MG63 (cell line): ENCODE measurements at regions not wholly inside any gene's neighbourhood (a gene's known extent, or its start where the extent isn't known, plus 50 kb on each side); places are given as distances from the start of the nearest gene placed in this dataset.

ENCODE experiments used
- DNase-seq: peaks from one replicate; pipeline ENCODE4 v3.0.0-alpha.2; 2020
- H3K27me3 ChIP-seq: fragments of 250-450 bp; sonication (Bioruptor Pico); 2 replicates; pipeline ENCODE4 v1.5.1; 2020; ENCODE audit warnings: mild to moderate bottlenecking, moderate library complexity
- H3K36me3 ChIP-seq: fragments of 250-450 bp; sonication (Bioruptor Pico); 2 replicates; pipeline ENCODE4 v1.5.1; 2020; ENCODE audit warnings: mild to moderate bottlenecking, moderate library complexity
- H3K4me3 ChIP-seq: fragments of 250-450 bp; sonication (Bioruptor Pico); 2 replicates; pipeline ENCODE4 v1.5.1; 2020; ENCODE audit warnings: mild to moderate bottlenecking, moderate library complexity
- H3K9me3 ChIP-seq: fragments of 250-450 bp; sonication (Bioruptor Pico); 2 replicates; pipeline ENCODE4 v1.5.1; 2020; ENCODE audit warnings: mild to moderate bottlenecking, moderate library complexity

DNA sequence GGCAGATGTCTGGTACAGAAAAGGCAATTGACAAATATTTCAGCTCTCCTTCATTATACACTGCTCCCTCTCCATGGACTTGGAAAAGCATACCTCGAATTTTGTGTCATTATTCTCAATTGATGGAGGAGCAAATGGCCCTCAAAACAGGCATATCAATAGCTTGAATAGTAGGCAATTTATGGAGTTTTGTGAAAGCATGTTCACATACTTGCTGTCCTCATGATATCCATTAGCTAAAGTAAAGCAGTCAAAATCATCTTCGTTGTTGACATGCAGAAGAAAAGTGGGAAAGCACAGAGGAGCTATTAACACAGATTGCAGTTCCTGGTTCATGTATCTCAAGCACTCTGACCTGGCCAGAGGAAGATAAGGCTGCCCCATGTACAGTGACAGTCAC is 472.8 kb downstream of the CCSER2 start:
- H3K27me3 ChIP-seq = no peaks in the 10 kb centered on the region
- no peaks in the 10 kb centered on the region for H3K9me3 ChIP-seq
- no peaks in the 10 kb centered on the region for H3K36me3 ChIP-seq
- no peak overlapping the region for H3K4me3 ChIP-seq
- DNase-seq = no peak

DNA sequence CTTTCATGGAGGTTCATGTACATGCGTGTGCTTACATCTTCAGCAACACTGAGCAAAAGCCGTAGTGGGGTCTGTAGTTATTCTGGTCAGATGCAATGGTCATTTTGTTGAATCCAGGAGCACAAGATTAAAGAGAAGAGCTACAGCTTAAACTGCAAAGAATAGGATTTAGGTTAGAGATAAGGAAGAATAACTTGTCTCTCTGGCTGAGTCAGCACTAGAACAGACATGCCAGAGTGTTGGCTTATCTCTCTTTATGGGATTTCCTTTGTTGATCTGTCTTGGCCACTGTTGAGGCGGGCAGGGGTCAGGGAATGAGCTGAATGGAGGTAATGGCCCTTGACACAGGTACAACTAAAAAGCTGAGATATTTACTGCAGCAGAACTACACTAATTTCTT is 473.5 kb downstream of the CCSER2 start:
- H3K4me3 ChIP-seq = no peak overlapping the region
- no peaks in the 10 kb centered on the region for H3K27me3 ChIP-seq
- no peaks in the 10 kb centered on the region for H3K9me3 ChIP-seq
- no peak for DNase-seq
- H3K36me3 ChIP-seq = no peaks in the 10 kb centered on the region

DNA sequence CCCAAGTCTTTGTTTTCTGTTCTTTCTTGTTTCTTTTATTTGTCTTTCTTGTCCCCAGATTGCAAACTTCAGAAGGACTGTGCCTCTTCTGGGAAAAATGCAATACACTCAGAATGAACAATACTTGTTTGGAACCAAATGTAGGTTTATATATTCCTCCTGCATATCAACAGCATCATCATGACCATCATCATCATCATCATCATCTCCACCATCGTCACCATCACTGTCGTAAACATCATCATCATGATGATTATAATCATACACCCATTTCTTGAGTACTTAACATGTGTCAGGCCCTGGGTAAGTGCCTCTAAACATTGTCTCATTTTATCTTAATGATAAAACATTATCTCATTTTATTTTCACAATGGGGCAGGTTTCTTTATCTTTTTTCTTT is 476.8 kb downstream of the CCSER2 start:
- H3K9me3 ChIP-seq = no peaks in the 10 kb centered on the region
- H3K27me3 ChIP-seq = no peaks in the 10 kb centered on the region
- H3K36me3 ChIP-seq = no peaks in the 10 kb centered on the region
- no peak for DNase-seq
- no peak overlapping the region for H3K4me3 ChIP-seq

DNA sequence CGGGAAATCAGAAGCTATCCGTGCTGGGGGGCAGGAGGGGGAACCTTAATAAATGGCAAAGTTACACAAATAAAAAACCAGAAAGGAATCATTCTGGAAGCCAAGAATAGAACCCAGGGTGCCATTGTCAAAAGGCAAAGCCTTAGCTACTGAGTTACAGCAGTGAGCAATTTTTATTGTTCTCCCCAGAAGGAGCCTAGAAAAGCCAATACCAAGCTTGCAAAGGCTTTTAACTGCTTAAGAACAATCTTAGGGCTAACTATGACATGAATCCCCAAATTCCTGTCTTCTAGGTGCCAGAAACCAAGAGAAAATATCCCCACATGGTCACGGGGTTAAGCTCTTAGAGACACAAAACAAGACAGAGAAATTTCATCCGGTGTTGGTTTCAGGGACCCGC is 482.7 kb downstream of the CCSER2 start:
- DNase-seq = no peak
- Histone ChIP-seq H3K4me3 (no peak overlapping the region), H3K27me3 (no peaks in the 10 kb centered on the region), H3K9me3 (no peaks in the 10 kb centered on the region), H3K36me3 (no peaks in the 10 kb centered on the region)

DNA sequence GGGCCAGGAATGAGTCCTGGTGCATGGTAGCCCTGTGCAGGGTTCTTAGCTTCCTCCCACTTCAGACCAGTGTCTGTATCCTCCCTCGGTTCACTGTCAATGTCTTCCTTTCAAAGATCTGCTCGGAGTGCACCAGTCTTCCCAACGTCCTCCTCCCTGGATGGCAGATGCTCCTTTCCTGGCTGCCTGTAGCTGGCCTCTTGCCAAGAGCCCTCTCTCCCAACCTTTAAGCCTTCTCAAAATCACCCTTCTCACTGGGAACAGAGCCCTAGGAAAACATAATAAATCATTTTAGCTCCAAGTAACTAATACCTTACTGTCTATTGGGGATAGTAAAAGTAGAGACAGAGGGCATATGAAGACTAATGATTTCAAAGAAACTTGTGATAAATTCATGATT is 490.6 kb downstream of the CCSER2 start:
- no peaks in the 10 kb centered on the region for H3K9me3 ChIP-seq
- H3K36me3 ChIP-seq = no peaks in the 10 kb centered on the region
- no peak for DNase-seq

DNA sequence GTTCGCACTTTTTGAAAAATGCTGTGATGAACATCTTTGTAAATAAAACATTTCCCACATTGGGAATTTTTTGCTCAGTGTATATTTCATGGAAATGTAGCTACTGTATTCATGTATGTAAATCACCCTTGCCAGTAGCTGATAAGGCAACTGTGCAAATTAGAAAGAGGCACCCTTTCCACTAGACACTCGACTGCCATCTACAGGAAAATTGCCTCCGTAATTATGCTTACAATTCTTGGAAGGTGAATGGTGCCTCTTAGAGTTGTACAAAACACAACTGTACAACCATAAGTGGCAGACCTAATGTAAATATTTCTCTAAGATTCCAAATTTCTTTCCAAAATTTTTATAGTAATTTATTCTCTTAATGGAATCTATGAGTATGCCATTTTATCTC is 491.7 kb downstream of the CCSER2 start:
- no peaks in the 10 kb centered on the region for H3K9me3 ChIP-seq
- no peak overlapping the region for H3K4me3 ChIP-seq
- no peak for DNase-seq
- no peaks in the 10 kb centered on the region for H3K27me3 ChIP-seq
- no peaks in the 10 kb centered on the region for H3K36me3 ChIP-seq

More for the DNA sequence above, 490.6 kb downstream of the CCSER2 start:
- H3K4me3 ChIP-seq = no peak overlapping the region
- H3K27me3 ChIP-seq = no peaks in the 10 kb centered on the region

DNA sequence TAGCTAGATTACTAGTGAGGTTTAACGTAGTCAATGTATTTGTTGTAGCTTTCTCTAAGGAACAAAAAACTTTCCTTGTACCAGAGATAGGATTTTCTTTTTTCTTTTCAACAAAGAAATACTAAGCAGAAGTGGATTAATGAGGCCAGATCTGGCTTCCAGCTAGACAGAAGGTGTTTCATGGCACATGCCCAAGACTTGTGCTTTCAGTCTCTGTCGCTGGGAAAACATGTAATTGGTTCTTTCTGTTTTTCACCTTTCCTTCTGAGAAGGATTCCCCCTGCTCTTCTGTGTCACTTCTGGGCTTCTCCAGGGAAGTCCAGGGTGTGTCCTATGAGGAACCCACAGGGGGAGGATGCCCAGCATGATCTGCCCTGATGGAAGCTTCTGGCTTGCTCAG is 492.2 kb downstream of the CCSER2 start:
- no peaks in the 10 kb centered on the region for H3K27me3 ChIP-seq
- DNase-seq = no peak
- no peaks in the 10 kb centered on the region for H3K9me3 ChIP-seq
- H3K4me3 ChIP-seq = no peak overlapping the region
- H3K36me3 ChIP-seq = no peaks in the 10 kb centered on the region

DNA sequence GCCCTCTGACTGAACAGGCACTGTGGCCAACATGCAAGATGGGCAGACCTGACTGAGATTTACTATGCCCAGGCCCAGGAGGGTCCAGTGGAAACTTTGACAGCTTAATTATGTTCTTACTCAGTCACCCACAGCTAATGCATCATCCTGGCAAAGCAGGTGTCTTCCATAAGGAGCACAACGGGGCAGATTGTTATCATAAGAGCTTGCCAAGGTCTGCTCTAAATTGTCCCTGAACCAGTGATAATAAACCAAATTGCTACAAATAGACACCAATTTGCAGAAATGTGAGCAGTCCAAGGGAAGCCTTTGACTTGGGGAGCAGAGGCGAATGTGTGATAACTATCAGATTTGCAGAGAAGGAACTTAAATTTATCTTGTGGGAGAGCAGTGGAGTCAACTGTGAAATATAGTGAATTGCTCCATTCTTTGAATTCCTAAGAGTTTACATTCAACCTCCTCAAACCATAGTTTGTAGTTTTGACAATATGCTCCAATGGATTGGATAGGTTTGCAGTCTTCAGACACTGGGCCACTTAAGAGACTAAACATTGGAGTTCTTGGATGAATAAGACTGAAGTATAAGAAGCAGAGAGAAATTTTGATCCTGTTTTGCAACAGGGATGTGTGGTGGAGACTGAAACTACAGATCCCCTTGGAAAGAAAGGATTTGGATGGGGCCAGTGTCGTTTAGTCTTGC is 494.7 kb downstream of the CCSER2 start:
- no peaks in the 10 kb centered on the region for H3K36me3 ChIP-seq
- no peaks in the 10 kb centered on the region for H3K27me3 ChIP-seq
- DNase-seq = no peak
- H3K4me3 ChIP-seq = no peak overlapping the region
- H3K9me3 ChIP-seq = no peaks in the 10 kb centered on the region

DNA sequence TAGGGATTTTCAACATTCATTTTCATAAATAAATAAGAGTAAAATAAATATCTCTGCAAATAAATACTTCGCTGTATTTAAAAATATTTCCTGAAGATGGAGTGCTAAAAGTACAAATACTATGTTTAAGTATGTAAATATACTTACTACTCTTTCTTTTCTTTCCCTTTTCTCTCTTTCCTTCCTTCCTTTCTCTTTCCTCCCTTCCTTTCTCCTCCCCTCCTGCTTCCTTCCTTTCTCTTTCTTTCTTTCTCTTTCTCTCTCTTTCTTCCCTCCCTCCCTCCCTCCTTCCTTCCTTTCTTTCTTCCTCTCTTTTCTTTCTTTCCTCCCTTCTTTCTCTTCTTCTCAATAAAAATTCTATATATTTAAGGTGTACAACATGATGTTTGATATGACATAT is 496.1 kb downstream of the CCSER2 start:
- no peaks in the 10 kb centered on the region for H3K36me3 ChIP-seq
- DNase-seq = no peak
- no peak overlapping the region for H3K4me3 ChIP-seq
- no peaks in the 10 kb centered on the region for H3K27me3 ChIP-seq
- H3K9me3 ChIP-seq = no peaks in the 10 kb centered on the region

DNA sequence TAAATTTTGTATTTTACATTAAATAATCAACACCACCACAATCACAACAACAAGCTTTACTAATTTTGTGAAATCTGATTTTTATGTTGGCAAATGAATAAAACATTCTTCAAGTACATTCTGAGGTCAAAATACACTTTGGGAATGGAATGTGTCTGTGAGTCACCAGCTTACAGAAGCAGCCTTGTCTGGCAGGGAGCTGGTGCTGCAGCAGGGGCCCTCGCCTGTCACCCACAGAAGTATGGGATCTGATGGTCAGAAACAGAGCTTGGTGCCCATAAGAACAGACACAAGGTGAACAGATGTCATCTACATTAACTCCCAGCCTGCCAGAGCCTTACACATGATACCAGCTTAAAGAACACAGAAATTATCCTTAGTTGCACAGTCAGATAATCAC is 496.9 kb downstream of the CCSER2 start:
- H3K27me3 ChIP-seq = no peaks in the 10 kb centered on the region
- no peak overlapping the region for H3K4me3 ChIP-seq
- H3K36me3 ChIP-seq = no peaks in the 10 kb centered on the region
- DNase-seq = peak; percentile 58
- no peaks in the 10 kb centered on the region for H3K9me3 ChIP-seq

DNA sequence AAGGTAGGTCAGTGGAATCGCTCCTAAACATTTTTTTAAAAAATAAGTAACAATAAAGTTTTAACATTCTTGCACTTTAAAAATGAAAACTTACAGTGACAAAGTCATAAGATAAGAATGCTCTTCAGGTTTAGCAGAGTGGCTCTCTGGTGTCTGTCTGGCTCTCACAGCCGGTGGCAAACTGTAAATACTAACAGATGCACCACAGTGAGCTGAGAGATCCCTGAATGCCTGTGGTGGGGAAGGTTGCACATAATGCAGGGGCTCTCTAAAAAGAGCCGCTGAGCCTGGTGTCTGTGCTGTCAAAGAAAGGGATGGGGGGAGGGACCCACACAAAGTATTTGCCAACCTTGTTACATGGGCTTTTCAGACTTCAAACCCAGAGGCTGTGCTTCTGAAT is 498.3 kb downstream of the CCSER2 start:
- Histone ChIP-seq H3K27me3 (no peaks in the 10 kb centered on the region), H3K9me3 (no peaks in the 10 kb centered on the region), H3K4me3 (no peak overlapping the region), H3K36me3 (no peaks in the 10 kb centered on the region)
- no peak for DNase-seq

DNA sequence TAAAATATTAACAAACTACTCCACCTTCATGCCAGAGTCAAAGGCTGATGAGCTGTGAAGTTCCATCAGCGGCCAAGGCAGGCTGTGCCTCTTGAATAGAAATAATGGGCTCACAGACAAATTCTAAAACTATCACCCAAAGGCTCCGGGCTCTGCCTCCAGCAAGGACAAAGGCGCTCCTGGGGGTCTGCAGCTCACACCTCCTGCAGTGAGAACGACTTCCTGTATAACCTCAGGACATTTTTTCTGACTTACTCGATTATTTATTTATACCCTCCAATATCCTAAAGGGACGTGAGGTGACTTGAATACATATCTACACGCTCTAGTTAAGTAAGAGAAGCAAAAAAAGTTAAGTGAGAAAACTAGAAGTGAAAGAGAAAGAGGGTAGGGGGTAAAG is 500.7 kb downstream of the CCSER2 start:
- DNase-seq = no peak
- no peaks in the 10 kb centered on the region for H3K27me3 ChIP-seq
- no peaks in the 10 kb centered on the region for H3K9me3 ChIP-seq
- H3K4me3 ChIP-seq = no peak overlapping the region
- no peaks in the 10 kb centered on the region for H3K36me3 ChIP-seq

DNA sequence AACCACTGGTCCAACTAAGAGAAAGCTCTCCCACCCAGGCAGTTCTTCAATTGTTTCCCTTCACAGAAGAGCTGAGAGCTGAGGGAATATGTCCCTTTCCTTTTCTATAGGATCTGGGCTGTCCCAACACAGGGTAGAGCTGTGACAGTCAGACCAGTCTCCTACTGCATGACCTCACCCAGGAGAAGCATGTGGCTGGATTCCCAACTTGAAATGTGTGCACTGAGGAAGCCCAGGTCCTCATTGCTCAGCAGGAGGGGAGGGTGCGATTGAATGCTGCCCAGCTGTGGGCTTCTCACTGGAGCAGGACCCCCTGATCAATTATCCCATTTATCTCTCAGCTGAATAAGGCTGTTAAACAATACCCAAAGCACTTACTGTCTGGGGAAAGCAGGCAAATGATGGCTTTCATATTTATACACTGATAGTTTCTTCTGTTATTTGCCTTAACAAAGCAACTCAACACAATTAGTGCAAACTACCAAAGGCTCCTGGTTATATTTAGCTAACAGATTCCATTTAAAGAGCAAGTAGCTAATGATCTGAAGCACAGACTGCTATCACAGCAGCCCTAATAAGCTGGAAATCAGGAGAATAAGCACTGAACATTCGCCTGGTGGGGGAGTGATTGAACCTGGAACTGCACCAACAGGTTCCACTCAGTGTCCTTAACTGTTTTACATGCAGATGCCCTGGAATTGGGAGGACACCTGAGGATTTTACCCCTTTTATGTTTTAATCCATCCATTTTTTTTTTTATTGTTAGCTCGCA is 508.8 kb downstream of the CCSER2 start:
- Histone ChIP-seq H3K27me3 (peaks cover 7% of the 10 kb centered on the region; the same call in 1 of the 2 replicates), H3K9me3 (no peaks in the 10 kb centered on the region), H3K36me3 (no peaks in the 10 kb centered on the region), H3K4me3 (no peak overlapping the region)
- DNase-seq = no peak

DNA sequence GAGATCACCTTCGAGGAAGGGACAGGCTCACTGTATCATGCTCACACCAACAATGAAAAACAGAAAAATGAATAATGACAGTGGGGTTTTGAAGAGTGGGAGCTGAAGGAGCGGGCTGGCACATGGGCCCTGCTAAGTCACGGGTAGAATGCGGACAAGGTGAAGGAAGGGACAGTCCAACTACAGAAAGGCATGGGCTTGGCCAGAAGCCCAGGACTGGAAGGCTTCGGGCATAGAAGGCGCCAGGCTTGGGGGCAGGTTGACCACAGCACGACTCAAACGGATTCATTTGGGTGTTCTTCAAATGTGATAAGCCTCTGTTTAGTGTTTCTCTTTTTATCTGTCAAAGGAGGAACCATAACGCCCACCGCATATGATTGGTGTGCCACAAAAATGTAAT is 509.5 kb downstream of the CCSER2 start:
- no peak for DNase-seq
- no peaks in the 10 kb centered on the region for H3K36me3 ChIP-seq
- H3K27me3 ChIP-seq = peaks cover 7% of the 10 kb centered on the region; the same call in 1 of the 2 replicates
- no peaks in the 10 kb centered on the region for H3K9me3 ChIP-seq
- H3K4me3 ChIP-seq = no peak overlapping the region

DNA sequence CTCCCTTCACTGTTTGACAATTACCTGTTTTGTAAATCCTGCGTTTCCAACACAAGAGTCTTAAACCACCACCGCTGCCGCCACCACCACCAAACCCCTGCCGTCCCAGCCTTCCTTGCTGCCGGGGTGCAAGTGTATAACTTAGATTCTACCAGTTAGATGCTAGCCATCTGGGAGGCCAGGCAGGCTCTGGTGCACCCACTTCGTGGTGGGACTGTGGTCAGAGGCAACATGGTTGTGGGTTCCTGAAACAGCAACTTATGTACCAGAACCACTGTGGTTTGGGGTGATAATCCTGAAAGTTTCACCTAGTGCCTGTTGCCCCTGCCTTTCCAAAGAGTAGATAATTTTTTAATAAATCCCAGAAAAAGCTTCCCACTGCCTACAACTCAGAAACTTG is 510.5 kb downstream of the CCSER2 start:
- Histone ChIP-seq H3K4me3 (no peak overlapping the region), H3K36me3 (no peaks in the 10 kb centered on the region), H3K27me3 (peaks cover 7% of the 10 kb centered on the region; the same call in 1 of the 2 replicates), H3K9me3 (no peaks in the 10 kb centered on the region)
- no peak for DNase-seq

DNA sequence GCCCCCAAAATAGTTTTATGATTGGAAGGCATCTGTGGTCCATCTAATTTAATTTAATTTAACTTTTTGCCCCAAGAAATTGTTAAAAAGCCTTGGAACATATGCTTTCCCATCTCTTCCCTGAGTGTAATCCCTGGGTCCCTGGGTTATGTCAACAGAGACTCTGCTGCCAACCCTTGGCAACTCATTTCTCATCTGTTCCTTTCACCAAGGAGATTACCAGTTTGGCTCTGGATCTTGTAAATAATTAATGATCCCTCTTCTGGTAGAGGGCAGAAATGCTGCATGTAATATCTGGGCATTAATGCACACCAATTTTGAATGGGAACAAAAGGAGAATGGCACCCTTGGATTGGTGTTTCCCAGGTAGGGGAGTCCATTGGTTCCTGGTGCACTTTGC is 514.2 kb downstream of the CCSER2 start:
- H3K9me3 ChIP-seq = no peaks in the 10 kb centered on the region
- H3K4me3 ChIP-seq = no peak overlapping the region
- no peaks in the 10 kb centered on the region for H3K36me3 ChIP-seq
- DNase-seq = no peak
- H3K27me3 ChIP-seq = peaks cover 4% of the 10 kb centered on the region; the same call in 1 of the 2 replicates

DNA sequence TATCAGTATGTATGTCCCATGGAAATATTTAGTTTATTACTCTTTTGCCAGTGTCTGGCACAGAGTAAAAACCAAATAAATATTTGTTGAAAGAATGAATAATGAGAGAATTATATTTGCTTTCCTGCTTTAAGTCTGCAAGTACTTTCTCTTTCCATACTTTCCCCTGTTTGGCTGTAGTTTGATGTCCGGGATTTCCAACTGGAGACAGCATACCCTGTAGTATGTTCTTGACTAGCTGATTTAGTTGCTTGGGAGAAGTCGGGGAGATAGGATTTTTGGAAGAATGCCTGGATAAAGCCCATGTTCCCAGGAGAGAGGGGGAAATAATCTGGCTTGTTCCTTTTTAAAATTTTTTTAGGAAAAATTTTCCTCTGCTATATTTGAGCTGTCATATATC is 516.1 kb downstream of the CCSER2 start:
- DNase-seq = no peak
- Histone ChIP-seq H3K36me3 (no peaks in the 10 kb centered on the region), H3K27me3 (no peaks in the 10 kb centered on the region), H3K9me3 (no peaks in the 10 kb centered on the region), H3K4me3 (no peak overlapping the region)

DNA sequence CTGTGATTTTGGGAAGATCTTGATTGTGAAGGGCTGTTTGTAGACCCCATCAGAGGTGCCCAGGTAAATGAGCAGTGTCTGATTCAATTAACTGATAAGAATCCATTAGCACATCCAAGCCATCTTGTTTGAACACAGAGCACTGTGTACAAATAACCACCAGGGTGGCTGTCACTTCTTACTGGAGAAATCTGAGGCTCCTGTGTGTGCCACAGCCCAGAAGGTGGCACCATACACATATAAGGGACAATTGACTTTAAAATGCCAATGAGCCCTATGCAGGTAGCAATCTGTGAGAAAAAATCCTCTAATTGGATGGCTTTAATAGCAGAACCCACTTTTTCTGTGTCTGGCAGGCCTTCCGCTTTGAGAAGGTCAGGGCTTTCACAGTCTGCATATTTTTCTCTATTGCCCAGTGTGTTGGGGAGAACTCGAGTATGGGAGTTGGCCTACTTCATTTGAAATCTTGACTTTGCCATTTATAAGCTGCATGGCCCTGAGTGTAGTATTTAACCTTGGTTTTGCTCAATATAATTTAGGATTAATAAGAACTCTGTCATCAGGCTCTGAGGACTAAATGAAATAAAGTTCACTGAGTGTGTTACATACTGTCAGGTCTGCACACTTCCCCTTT is 517.4 kb downstream of the CCSER2 start:
- DNase-seq = no peak
- H3K9me3 ChIP-seq = no peaks in the 10 kb centered on the region
- H3K36me3 ChIP-seq = no peaks in the 10 kb centered on the region
- H3K4me3 ChIP-seq = no peak overlapping the region
- H3K27me3 ChIP-seq = no peaks in the 10 kb centered on the region
